HEK293 (cell line): ENCODE measurements at regions not wholly inside any gene's neighbourhood (a gene's known extent, or its start where the extent isn't known, plus 50 kb on each side); places are given as distances from the start of the nearest gene placed in this dataset.

ENCODE experiments used
- CTCF ChIA-PET: fragments of 350-600 bp; formaldehyde crosslinking; extraction: SDS; loops from one replicate; lab custom pipeline; 2021; ENCODE audit warnings: antibody characterized with exemption; lab: Yijun Ruan, JAX
- POLR2A ChIA-PET: fragments of 300-600 bp; formaldehyde crosslinking; extraction: SDS; loops from one replicate; lab custom pipeline; 2020; ENCODE audit warnings: antibody characterized with exemption, inconsistent platforms; lab: Yijun Ruan, JAX
- H3K27ac ChIP-seq: fragments of 200-500 bp; sonication (Bioruptor generic); 2 replicates; pipeline ENCODE4 v1.5.1; 2014; ENCODE audit warnings: low read depth, low read length, control low read depth, inconsistent platforms; ENCODE audit errors: extremely low read depth
- H3K36me3 ChIP-seq, 2 experiments: fragments of 200-500 bp in 1 of 2; sonication (Bioruptor generic) in 1 of 2; 1 replicate in 1 of 2; 2 replicates in 1 of 2; pipeline ENCODE4 v1.5.1; 2014 to 2017; ENCODE audit warnings: inconsistent platforms in 2 of 2, low read length in 2 of 2; ENCODE audit not compliant: control insufficient read depth in 2 of 2, insufficient read depth in 1 of 2
- H3K4me1 ChIP-seq: fragments of 200-500 bp; sonication (Bioruptor generic); 2 replicates; pipeline ENCODE4 v1.5.1; 2014; ENCODE audit warnings: mild to moderate bottlenecking, low read length, inconsistent platforms; ENCODE audit not compliant: control insufficient read depth, insufficient read depth
- H3K4me3 ChIP-seq: 2 replicates; pipeline ENCODE4 v1.5.1; 2011; ENCODE audit warnings: low read depth, mild to moderate bottlenecking, control low read depth, low read length, moderate library complexity
- H3K9me3 ChIP-seq: fragments of 200-500 bp; sonication (Bioruptor generic); 2 replicates; pipeline ENCODE4 v1.5.1; 2014; ENCODE audit warnings: low read depth, low read length, inconsistent platforms; ENCODE audit not compliant: control insufficient read depth, insufficient read depth
- ATF2 ChIP-seq: fragments of 450-650 bp; formaldehyde crosslinking; IDR thresholded peaks from 2 replicates; pipeline ENCODE4 v1.5.1; 2016; ENCODE audit warnings: missing biosample characterization, missing genetic modification characterization, low read depth
- BCL11A ChIP-seq: fragments of 450-650 bp; formaldehyde crosslinking; IDR thresholded peaks from 2 replicates; pipeline ENCODE4 v1.5.1; 2016; ENCODE audit warnings: low read depth, missing biosample characterization, missing genetic modification characterization
- FEZF1 ChIP-seq: fragments of 450-650 bp; formaldehyde crosslinking; IDR thresholded peaks from 2 replicates; pipeline ENCODE4 v1.5.1; 2016; ENCODE audit warnings: missing biosample characterization, missing genetic modification characterization
- GLIS1 ChIP-seq: fragments of 450-650 bp; formaldehyde crosslinking; IDR thresholded peaks from 2 replicates; pipeline ENCODE4 v1.5.1; 2016; ENCODE audit warnings: missing biosample characterization, missing genetic modification characterization
- HIC1 ChIP-seq: fragments of 450-650 bp; formaldehyde crosslinking; IDR thresholded peaks from 2 replicates; pipeline ENCODE4 v1.5.1; 2016; ENCODE audit warnings: missing biosample characterization, missing genetic modification characterization
- OSR2 ChIP-seq: fragments of 450-650 bp; formaldehyde crosslinking; IDR thresholded peaks from 2 replicates; pipeline ENCODE4 v1.5.1; 2016; ENCODE audit warnings: missing biosample characterization, missing genetic modification characterization
- SALL2 ChIP-seq: fragments of 450-650 bp; formaldehyde crosslinking; IDR thresholded peaks from 2 replicates; pipeline ENCODE4 v1.5.0; 2017; ENCODE audit warnings: missing biosample characterization, mild to moderate bottlenecking, missing genetic modification characterization, borderline replicate concordance
- SCRT1 ChIP-seq: fragments of 450-650 bp; formaldehyde crosslinking; IDR thresholded peaks from 2 replicates; pipeline ENCODE4 v1.5.1; 2016; ENCODE audit warnings: missing biosample characterization, missing genetic modification characterization, borderline replicate concordance
- SP7 ChIP-seq: fragments of 450-650 bp; formaldehyde crosslinking; IDR thresholded peaks from 2 replicates; pipeline ENCODE4 v1.5.1; 2016; ENCODE audit warnings: missing biosample characterization, missing genetic modification characterization
- ZFHX2 ChIP-seq: fragments of 450-650 bp; formaldehyde crosslinking; conservative IDR thresholded peaks from 2 replicates; pipeline ENCODE4 v1.5.1; 2016; ENCODE audit warnings: missing biosample characterization, missing genetic modification characterization
- ZIC2 ChIP-seq: fragments of 450-650 bp; formaldehyde crosslinking; IDR thresholded peaks from 2 replicates; pipeline ENCODE4 v1.5.1; 2016; ENCODE audit warnings: missing biosample characterization, missing genetic modification characterization
- ZNF114 ChIP-seq: fragments of 450-650 bp; formaldehyde crosslinking; IDR thresholded peaks from 2 replicates; pipeline ENCODE4 v1.5.0; 2017; ENCODE audit warnings: missing biosample characterization, missing genetic modification characterization
- ZNF16 ChIP-seq: fragments of 450-650 bp; formaldehyde crosslinking; IDR thresholded peaks from 2 replicates; pipeline ENCODE4 v1.5.1; 2016; ENCODE audit warnings: low read depth, missing biosample characterization, missing genetic modification characterization
- ZNF175 ChIP-seq: fragments of 450-650 bp; formaldehyde crosslinking; IDR thresholded peaks from 2 replicates; pipeline ENCODE4 v1.5.1; 2016; ENCODE audit warnings: missing biosample characterization, missing genetic modification characterization
- ZNF223 ChIP-seq: fragments of 450-650 bp; formaldehyde crosslinking; IDR thresholded peaks from 2 replicates; pipeline ENCODE4 v1.5.1; 2016; ENCODE audit warnings: missing biosample characterization, missing genetic modification characterization
- ZNF335 ChIP-seq: fragments of 450-650 bp; formaldehyde crosslinking; conservative IDR thresholded peaks from 2 replicates; pipeline ENCODE4 v1.5.1; 2016; ENCODE audit warnings: missing biosample characterization, missing genetic modification characterization
- ZNF354C ChIP-seq: fragments of 450-650 bp; formaldehyde crosslinking; IDR thresholded peaks from 2 replicates; pipeline ENCODE4 v1.5.1; 2016; ENCODE audit warnings: missing biosample characterization, missing genetic modification characterization, low read depth, borderline replicate concordance
- ZNF426 ChIP-seq: fragments of 450-650 bp; formaldehyde crosslinking; IDR thresholded peaks from 2 replicates; pipeline ENCODE4 v1.5.1; 2017; ENCODE audit warnings: missing biosample characterization, missing genetic modification characterization, mild to moderate bottlenecking, inconsistent platforms, moderate library complexity
- ZNF433 ChIP-seq: fragments of 450-650 bp; formaldehyde crosslinking; IDR thresholded peaks from 2 replicates; pipeline ENCODE4 v1.5.1; 2016; ENCODE audit warnings: missing biosample characterization, missing genetic modification characterization, low read depth
- ZNF548 ChIP-seq: fragments of 450-650 bp; formaldehyde crosslinking; IDR thresholded peaks from 2 replicates; pipeline ENCODE4 v1.5.1; 2016; ENCODE audit warnings: missing biosample characterization, missing genetic modification characterization
- ZNF549 ChIP-seq: fragments of 450-650 bp; IDR thresholded peaks from 2 replicates; pipeline ENCODE4 v1.5.1; 2018; ENCODE audit warnings: missing biosample characterization, missing genetic modification characterization, mild to moderate bottlenecking, inconsistent platforms, moderate library complexity
- ZNF629 ChIP-seq: fragments of 450-650 bp; formaldehyde crosslinking; IDR thresholded peaks from 2 replicates; pipeline ENCODE4 v1.5.1; 2017; ENCODE audit warnings: missing biosample characterization, missing genetic modification characterization
- ZNF645 ChIP-seq: fragments of 450-650 bp; formaldehyde crosslinking; IDR thresholded peaks from 2 replicates; pipeline ENCODE4; 2016; ENCODE audit warnings: missing biosample characterization, missing genetic modification characterization
- ZNF677 ChIP-seq: fragments of 450-650 bp; IDR thresholded peaks from 2 replicates; pipeline ENCODE4 v1.5.0; 2018; ENCODE audit warnings: missing biosample characterization, mild to moderate bottlenecking, missing genetic modification characterization, moderate library complexity
- ZNF701 ChIP-seq: fragments of 450-650 bp; formaldehyde crosslinking; IDR thresholded peaks from 2 replicates; pipeline ENCODE4 v1.5.1; 2016; ENCODE audit warnings: missing biosample characterization, missing genetic modification characterization
- ZNF785 ChIP-seq: fragments of 450-650 bp; formaldehyde crosslinking; IDR thresholded peaks from 2 replicates; pipeline ENCODE4 v1.5.1; 2016; ENCODE audit warnings: missing biosample characterization, missing genetic modification characterization
- ZNF837 ChIP-seq: fragments of 450-650 bp; formaldehyde crosslinking; IDR thresholded peaks from 2 replicates; pipeline ENCODE4 v1.5.1; 2016; ENCODE audit warnings: missing biosample characterization, missing genetic modification characterization
- ZXDB ChIP-seq: fragments of 450-650 bp; formaldehyde crosslinking; IDR thresholded peaks from 2 replicates; pipeline ENCODE4 v1.5.1; 2016; ENCODE audit warnings: missing biosample characterization, missing genetic modification characterization

- no peaks in the 10 kb centered on the region for H3K36me3 ChIP-seq
- ChIA-PET POLR2A (no interaction called here), CTCF (interaction anchor here (0.6 kb wide), 1 partner anchor 190 kb away, joined by 3 read pairs; no protein-coding TSS in a partner anchor)
- no peak overlapping the region for H3K4me3 ChIP-seq
- H3K9me3 ChIP-seq = no peaks in the 10 kb centered on the region
- H3K27ac ChIP-seq = no peak overlapping the region
- TF ChIP-seq HIC1 (tag by site-specific recombination) (no peak), ZNF548 (tag by site-specific recombination) (no peak), ZNF433 (tag by site-specific recombination) (no peak), ZNF645 (tag by site-specific recombination) (no peak), ZNF223 (tag by site-specific recombination) (no peak), ZNF426 (tag by site-specific recombination) (no peak), ZNF354C (tag by site-specific recombination) (no peak), ZNF114 (tag by site-specific recombination) (no peak), GLIS1 (tag by site-specific recombination) (no peak), FEZF1 (tag by site-specific recombination) (no peak), ZFHX2 (tag by site-specific recombination) (no peak), BCL11A (tag by site-specific recombination) (no peak), OSR2 (tag by site-specific recombination) (no peak), ZNF629 (tag by site-specific recombination) (no peak)
- H3K4me1 ChIP-seq = no peaks in the 10 kb centered on the region
Measured at GRCh38 chr2:103121106-103121505, 359.3 kb downstream of the TMEM182 start.

GRCh38 chr2:103123516-103123915, 361.7 kb downstream of the TMEM182 start:
- no peak for TF ChIP-seq ZNF701 (tag by site-specific recombination)
- no peak for TF ChIP-seq ZNF335
- TF ChIP-seq ZNF837 (tag by site-specific recombination) = no peak
- no peak for TF ChIP-seq ZNF677
- TF ChIP-seq SP7 (tag by site-specific recombination) = no peak
- no peak for TF ChIP-seq ZIC2 (tag by site-specific recombination)
- TF ChIP-seq ZNF785 (tag by site-specific recombination) = no peak
- H3K4me1 ChIP-seq = no peaks in the 10 kb centered on the region
- POLR2A ChIA-PET = no interaction called here
- CTCF ChIA-PET = no interaction called here
- H3K27ac ChIP-seq = no peak overlapping the region
- no peaks in the 10 kb centered on the region for H3K36me3 ChIP-seq
- H3K9me3 ChIP-seq = no peaks in the 10 kb centered on the region
- H3K4me3 ChIP-seq = no peak overlapping the region

GRCh38 chr2:103130857-103131256, 369.0 kb downstream of the TMEM182 start:
- H3K36me3 ChIP-seq = no peaks in the 10 kb centered on the region
- no peak overlapping the region for H3K27ac ChIP-seq
- ChIA-PET CTCF (no interaction called here), POLR2A (no interaction called here)
- no peaks in the 10 kb centered on the region for H3K9me3 ChIP-seq
- H3K4me1 ChIP-seq = no peaks in the 10 kb centered on the region
- no peak overlapping the region for H3K4me3 ChIP-seq
- TF ChIP-seq ZNF16 (tag by site-specific recombination) (no peak), SALL2 (tag by site-specific recombination) (no peak), ZXDB (tag by site-specific recombination) (no peak), ZNF549 (tag by site-specific recombination) (no peak), SCRT1 (tag by site-specific recombination) (no peak), ZNF175 (tag by site-specific recombination) (no peak), ATF2 (tag by site-specific recombination) (no peak), ZNF335 (no peak), HIC1 (tag by site-specific recombination) (no peak)
